Adrenal gland (tissue), 5 donors: ENCODE measurements at regions not wholly inside any gene's neighbourhood (a gene's known extent, or its start where the extent isn't known, plus 50 kb on each side); places are given as distances from the start of the nearest gene placed in this dataset.

Experiments
- POLR2A ChIP-seq, 2 donors: fragments of 450-650 bp; IDR thresholded peaks; one replicate each; pipeline ENCODE4 v1.6.1; 2017; ENCODE audit warnings: antibody characterized with exemption in 2 of 2, mild to moderate bottlenecking in 2 of 2, moderate library complexity in 1 of 2
- TF ChIP-seq, protein P1 (sequence below), 6 experiments: fragments of 450-650 bp in 4 of 6; fragments of 200-600 bp in 2 of 6; sonication (generic) in 1 of 6; IDR thresholded peaks; 1 replicate in 5 of 6; 2 replicates in 1 of 6; pipeline versions ENCODE4 v1.5.1 to v1.8.0; 2016 to 2021; ENCODE audit warnings: antibody characterized with exemption in 6 of 6, mild to moderate bottlenecking in 2 of 6, moderate library complexity in 1 of 6
- donor health status: DM: no; HTN: no; CAD: no.

DNA sequence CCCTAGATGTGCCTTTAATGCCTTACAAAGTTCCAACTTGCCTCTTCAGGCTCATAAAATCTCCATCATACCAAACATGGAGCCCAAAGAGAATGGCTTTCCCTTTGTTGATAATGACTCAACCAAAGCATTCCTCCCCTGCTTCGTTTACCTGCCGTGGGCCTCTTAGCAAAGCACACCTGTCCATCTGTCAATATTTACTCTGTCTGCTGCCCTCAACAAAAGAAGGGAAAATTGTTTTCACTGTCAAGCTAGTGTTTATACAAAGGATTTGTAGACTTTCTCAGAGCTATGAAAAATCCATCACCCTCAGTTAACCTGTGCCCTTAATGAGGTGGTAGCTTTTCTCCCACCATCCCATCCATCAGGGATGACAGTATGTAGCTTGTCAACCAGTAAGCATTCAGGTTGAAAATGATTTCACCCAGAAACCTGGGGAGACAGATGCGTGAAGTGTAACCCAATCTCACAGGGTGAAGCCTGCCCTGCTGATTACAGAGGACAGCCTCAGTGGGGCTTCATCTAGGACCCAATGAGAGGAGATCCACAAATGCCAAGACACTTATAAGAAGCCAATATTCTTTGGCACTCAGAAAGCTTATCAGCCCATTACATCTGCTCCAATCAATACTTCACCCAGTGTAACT lies 278.1 kb downstream of the NUAK1 start:
- TF ChIP-seq, protein P1, sequence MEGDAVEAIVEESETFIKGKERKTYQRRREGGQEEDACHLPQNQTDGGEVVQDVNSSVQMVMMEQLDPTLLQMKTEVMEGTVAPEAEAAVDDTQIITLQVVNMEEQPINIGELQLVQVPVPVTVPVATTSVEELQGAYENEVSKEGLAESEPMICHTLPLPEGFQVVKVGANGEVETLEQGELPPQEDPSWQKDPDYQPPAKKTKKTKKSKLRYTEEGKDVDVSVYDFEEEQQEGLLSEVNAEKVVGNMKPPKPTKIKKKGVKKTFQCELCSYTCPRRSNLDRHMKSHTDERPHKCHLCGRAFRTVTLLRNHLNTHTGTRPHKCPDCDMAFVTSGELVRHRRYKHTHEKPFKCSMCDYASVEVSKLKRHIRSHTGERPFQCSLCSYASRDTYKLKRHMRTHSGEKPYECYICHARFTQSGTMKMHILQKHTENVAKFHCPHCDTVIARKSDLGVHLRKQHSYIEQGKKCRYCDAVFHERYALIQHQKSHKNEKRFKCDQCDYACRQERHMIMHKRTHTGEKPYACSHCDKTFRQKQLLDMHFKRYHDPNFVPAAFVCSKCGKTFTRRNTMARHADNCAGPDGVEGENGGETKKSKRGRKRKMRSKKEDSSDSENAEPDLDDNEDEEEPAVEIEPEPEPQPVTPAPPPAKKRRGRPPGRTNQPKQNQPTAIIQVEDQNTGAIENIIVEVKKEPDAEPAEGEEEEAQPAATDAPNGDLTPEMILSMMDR (IDR thresholded peaks at IDR 0.05) = no peak
- no peak for TF ChIP-seq POLR2A (IDR thresholded peaks at IDR 0.05)
